T-helper 17 cell (primary cell): ENCODE measurements at regions not wholly inside any gene's neighbourhood (a gene's known extent, or its start where the extent isn't known, plus 50 kb on each side); places are given as distances from the start of the nearest gene placed in this dataset.
A peak's percentile ranks its signal among the peaks of the same experiment; 100 is the strongest.
"Not testable (repeated sequence)": the region's sequence is repeated elsewhere in the genome, so short reads cannot be mapped to it uniquely, and the experiment has no call there.

Source experiments
- ATAC-seq: fragments of 150-1000 bp; cut with Tn5 transposase; 2 replicates; pipeline ENCODE4 v1.10.0; 2021; ENCODE audit warnings: mild to moderate bottlenecking, moderate library complexity
- DNase-seq, 3 donors: peaks; one replicate each; pipeline versions ENCODE4 v3.0.0 to v3.0.0-alpha.2; 2020 to 2021
- H3K9me3 ChIP-seq: one replicate; pipeline ENCODE4 v1.7.0; 2013; ENCODE audit warnings: low read length, mild to moderate bottlenecking; ENCODE audit not compliant: control insufficient read depth, poor library complexity, severe bottlenecking
- H3K27ac Mint-ChIP-seq: one replicate; pipeline ENCODE4 v1.8.0; 2022; ENCODE audit warnings: mild to moderate bottlenecking, moderate library complexity, mixed read lengths
- H3K27me3 Mint-ChIP-seq: one replicate; pipeline ENCODE4 v1.8.0; 2022; ENCODE audit warnings: mixed read lengths
- H3K36me3 Mint-ChIP-seq: one replicate; pipeline ENCODE4 v1.8.0; 2022; ENCODE audit warnings: low read depth, mixed read lengths
- H3K4me1 Mint-ChIP-seq: one replicate; pipeline ENCODE4 v1.8.0; 2022; ENCODE audit warnings: mild to moderate bottlenecking, mixed read lengths
- H3K4me3 Mint-ChIP-seq: one replicate; pipeline ENCODE4 v1.8.0; 2022; ENCODE audit warnings: mild to moderate bottlenecking, moderate library complexity, mixed read lengths

- no peaks in the 10 kb centered on the region for H3K36me3 Mint-ChIP-seq
- H3K27ac Mint-ChIP-seq, result no peak overlapping the region
- peaks cover 3% of the 10 kb centered on the region for H3K4me1 Mint-ChIP-seq
- no peak overlapping the region for H3K4me3 Mint-ChIP-seq
- DNase-seq (no peak), ATAC-seq (no peak)
- no peaks in the 10 kb centered on the region for H3K27me3 Mint-ChIP-seq
- no peaks in the 10 kb centered on the region for H3K9me3 ChIP-seq
Measured at GRCh38 chr1:234856845-234857245, 246.9 kb upstream of the IRF2BP2 start.

GRCh38 chr1:234855851-234856250 is 245.9 kb upstream of the IRF2BP2 start:
- no peaks in the 10 kb centered on the region for H3K9me3 ChIP-seq
- Mint-ChIP-seq H3K4me1 (peaks cover 4% of the 10 kb centered on the region), H3K36me3 (no peaks in the 10 kb centered on the region), H3K27ac (no peak overlapping the region), H3K4me3 (no peak overlapping the region), H3K27me3 (no peaks in the 10 kb centered on the region)
- ATAC-seq (no peak), DNase-seq (no peak)

- peaks cover 4% of the 10 kb centered on the region for H3K4me1 Mint-ChIP-seq
- ATAC-seq (no peak), DNase-seq (no peak)
- peak overlapping the region; percentile 19 for H3K27ac Mint-ChIP-seq
- H3K4me3 Mint-ChIP-seq, result no peak overlapping the region
- no peaks in the 10 kb centered on the region for H3K27me3 Mint-ChIP-seq
- no peaks in the 10 kb centered on the region for H3K9me3 ChIP-seq
- no peaks in the 10 kb centered on the region for H3K36me3 Mint-ChIP-seq
Measured at GRCh38 chr1:234854645-234855039, 244.7 kb upstream of the IRF2BP2 start.

- H3K27ac Mint-ChIP-seq, result peak overlapping the region; percentile 19
- no peak for DNase-seq
- H3K4me1 Mint-ChIP-seq, result peaks cover 10% of the 10 kb centered on the region
- H3K9me3 ChIP-seq, result no peaks in the 10 kb centered on the region
- no peak overlapping the region for H3K4me3 Mint-ChIP-seq
- H3K27me3 Mint-ChIP-seq, result no peaks in the 10 kb centered on the region
- no peaks in the 10 kb centered on the region for H3K36me3 Mint-ChIP-seq
- ATAC-seq, result no peak
Measured at GRCh38 chr1:234853906-234854644, 244.1 kb upstream of the IRF2BP2 start.

- ATAC-seq (no peak), DNase-seq (no peak)
- no peaks in the 10 kb centered on the region for H3K36me3 Mint-ChIP-seq
- H3K9me3 ChIP-seq, result no peaks in the 10 kb centered on the region
- H3K4me1 Mint-ChIP-seq, result peaks cover 10% of the 10 kb centered on the region
- H3K27me3 Mint-ChIP-seq, result no peaks in the 10 kb centered on the region
- peak overlapping the region; percentile 51 for H3K27ac Mint-ChIP-seq
- H3K4me3 Mint-ChIP-seq, result no peak overlapping the region
Measured at GRCh38 chr1:234852659-234853058, 242.7 kb upstream of the IRF2BP2 start.

GRCh38 chr1:234851450-234852438 is 241.8 kb upstream of the IRF2BP2 start:
- H3K27me3 Mint-ChIP-seq, result no peaks in the 10 kb centered on the region
- H3K4me1 Mint-ChIP-seq, result peaks cover 10% of the 10 kb centered on the region
- H3K36me3 Mint-ChIP-seq, result no peaks in the 10 kb centered on the region
- no peak for ATAC-seq
- no peak overlapping the region for H3K4me3 Mint-ChIP-seq
- peak overlapping the region; percentile 51 for H3K27ac Mint-ChIP-seq
- no peak for DNase-seq
- H3K9me3 ChIP-seq, result no peaks in the 10 kb centered on the region

GRCh38 chr1:234849832-234850231 is 239.9 kb upstream of the IRF2BP2 start:
- H3K27me3 Mint-ChIP-seq, result no peaks in the 10 kb centered on the region
- H3K27ac Mint-ChIP-seq, result peak overlapping the region; percentile 32
- no peaks in the 10 kb centered on the region for H3K9me3 ChIP-seq
- no peak for DNase-seq
- no peak for ATAC-seq
- no peak overlapping the region for H3K4me3 Mint-ChIP-seq
- H3K36me3 Mint-ChIP-seq, result no peaks in the 10 kb centered on the region
- H3K4me1 Mint-ChIP-seq, result peaks cover 19% of the 10 kb centered on the region

GRCh38 chr1:234848972-234849649 is 239.1 kb upstream of the IRF2BP2 start:
- peaks cover 26% of the 10 kb centered on the region for H3K4me1 Mint-ChIP-seq
- peak overlapping the region; percentile 32 for H3K27ac Mint-ChIP-seq
- no peaks in the 10 kb centered on the region for H3K36me3 Mint-ChIP-seq
- H3K9me3 ChIP-seq, result no peaks in the 10 kb centered on the region
- H3K27me3 Mint-ChIP-seq, result no peaks in the 10 kb centered on the region
- ATAC-seq (no peak), DNase-seq (no peak)
- no peak overlapping the region for H3K4me3 Mint-ChIP-seq

GRCh38 chr1:234846813-234847212 is 236.8 kb upstream of the IRF2BP2 start:
- H3K9me3 ChIP-seq, H3K36me3 Mint-ChIP-seq, H3K4me3 Mint-ChIP-seq, ATAC-seq, DNase-seq, H3K27me3 Mint-ChIP-seq: not testable (repeated sequence)
- H3K4me1 Mint-ChIP-seq, result peaks cover 39% of the 10 kb centered on the region
- peak overlapping the region; percentile 85 for H3K27ac Mint-ChIP-seq

GRCh38 chr1:234845836-234846235 is 235.9 kb upstream of the IRF2BP2 start:
- no peak for ATAC-seq
- Mint-ChIP-seq H3K4me1 (peaks cover 43% of the 10 kb centered on the region), H3K27me3 (no peaks in the 10 kb centered on the region), H3K4me3 (peak overlapping the region; percentile 47), H3K36me3 (no peaks in the 10 kb centered on the region), H3K27ac (peak overlapping the region; percentile 85)
- DNase-seq, result no peak
- H3K9me3 ChIP-seq, result no peaks in the 10 kb centered on the region

- no peaks in the 10 kb centered on the region for H3K9me3 ChIP-seq
- Mint-ChIP-seq H3K27me3 (no peaks in the 10 kb centered on the region), H3K27ac (peak overlapping the region; percentile 85), H3K36me3 (no peaks in the 10 kb centered on the region), H3K4me1 (peaks cover 43% of the 10 kb centered on the region), H3K4me3 (peak overlapping the region; percentile 77)
- ATAC-seq (peak; percentile 87), DNase-seq (peak in 2 of 3 donors; percentile 42 to 45)
Measured at GRCh38 chr1:234845097-234845660, 235.2 kb upstream of the IRF2BP2 start.

- no peaks in the 10 kb centered on the region for H3K27me3 Mint-ChIP-seq
Measured at GRCh38 chr1:234844479-234845031, 234.6 kb upstream of the IRF2BP2 start.

More at GRCh38 chr1:234844479-234845031, 234.6 kb upstream of the IRF2BP2 start:
- Mint-ChIP-seq H3K4me1 (peaks cover 42% of the 10 kb centered on the region), H3K4me3 (peak overlapping the region; percentile 77), H3K36me3 (no peaks in the 10 kb centered on the region), H3K27ac (peak overlapping the region; percentile 85)
- H3K9me3 ChIP-seq, result no peaks in the 10 kb centered on the region
- DNase-seq (no peak), ATAC-seq (peak; percentile 14)
